ENCODE measurements at regions not wholly inside any gene's neighbourhood (a gene's known extent, or its start where the extent isn't known, plus 50 kb on each side); places are given as distances from the start of the nearest gene placed in this dataset.

DNA sequence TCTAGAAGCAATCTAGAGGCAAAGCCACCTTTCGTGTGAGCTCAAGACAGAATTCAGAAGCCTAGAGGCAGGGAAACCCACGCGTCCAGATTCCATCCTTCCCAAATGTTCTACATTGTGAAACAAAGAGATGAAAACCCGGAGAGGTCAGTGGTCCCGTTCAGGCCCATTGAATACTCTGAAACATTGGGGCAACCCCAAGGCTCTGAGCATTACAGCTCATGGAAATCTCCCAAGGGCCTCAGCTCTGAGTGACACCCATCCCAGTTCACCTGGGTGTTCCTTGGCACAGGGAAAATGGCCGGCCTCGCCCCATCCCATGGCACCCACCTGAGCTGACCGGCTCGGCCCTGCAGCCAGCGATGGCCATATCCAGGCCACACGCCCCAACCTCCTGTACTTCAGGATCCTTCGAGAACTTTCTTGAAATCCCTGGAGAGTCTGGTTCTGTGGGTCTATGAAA, 128.6 kb upstream of the FGF3 start:
- no peak for TF ChIP-seq CTCF (IDR thresholded peaks at IDR 0.05; ENCODE audit: insufficient read depth, low read length, poor library complexity, severe bottlenecking)
- TF ChIP-seq EZH2phosphoT487 (conservative IDR thresholded peaks at IDR 0.05; ENCODE audit: low read length), result no peak
